ENCODE measurements at regions not wholly inside any gene's neighbourhood (a gene's known extent, or its start where the extent isn't known, plus 50 kb on each side); places are given as distances from the start of the nearest gene placed in this dataset.
"Not testable (repeated sequence)": the region's sequence is repeated elsewhere in the genome, so short reads cannot be mapped to it uniquely, and the experiment has no call there.

DNA sequence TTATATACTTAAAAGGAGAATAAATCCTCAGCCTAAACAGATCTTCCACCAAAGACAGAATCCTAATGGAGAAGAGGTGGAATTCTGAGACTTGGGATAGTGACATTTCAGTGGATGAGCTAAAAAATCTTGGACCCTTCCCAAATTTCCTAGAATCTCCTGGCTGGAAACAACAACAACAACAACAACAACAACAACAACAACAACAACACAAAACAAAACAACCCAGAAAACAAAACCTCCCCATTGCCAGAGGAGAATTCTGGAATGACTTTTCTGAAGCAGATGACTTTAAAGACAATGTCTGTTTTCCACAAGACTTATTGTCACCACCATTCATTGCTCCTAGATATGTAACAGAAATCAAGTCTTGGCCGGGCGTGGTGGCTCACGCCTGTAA is 322.1 kb downstream of the ARL4A start:
- DNase-seq, result no peak

DNA sequence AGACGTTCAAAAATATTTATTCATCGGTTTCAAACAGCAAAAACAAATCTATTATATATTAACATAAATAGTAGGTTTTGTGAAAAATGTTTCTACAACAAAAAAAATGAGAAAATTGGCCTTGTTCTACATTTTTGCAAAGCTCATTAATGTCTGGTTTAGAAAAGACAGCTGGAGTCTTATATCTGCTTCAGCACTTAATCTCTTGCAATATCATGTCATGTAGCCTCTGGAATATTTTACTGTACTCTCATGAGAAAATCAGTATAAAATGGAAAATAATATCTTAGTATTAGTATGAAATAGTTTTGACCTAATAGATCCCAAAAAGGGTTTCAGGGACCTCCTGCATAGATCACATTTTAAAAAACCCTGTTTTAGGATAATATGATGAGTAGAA is 326.6 kb downstream of the ARL4A start:
- DNase-seq, result no peak

DNA sequence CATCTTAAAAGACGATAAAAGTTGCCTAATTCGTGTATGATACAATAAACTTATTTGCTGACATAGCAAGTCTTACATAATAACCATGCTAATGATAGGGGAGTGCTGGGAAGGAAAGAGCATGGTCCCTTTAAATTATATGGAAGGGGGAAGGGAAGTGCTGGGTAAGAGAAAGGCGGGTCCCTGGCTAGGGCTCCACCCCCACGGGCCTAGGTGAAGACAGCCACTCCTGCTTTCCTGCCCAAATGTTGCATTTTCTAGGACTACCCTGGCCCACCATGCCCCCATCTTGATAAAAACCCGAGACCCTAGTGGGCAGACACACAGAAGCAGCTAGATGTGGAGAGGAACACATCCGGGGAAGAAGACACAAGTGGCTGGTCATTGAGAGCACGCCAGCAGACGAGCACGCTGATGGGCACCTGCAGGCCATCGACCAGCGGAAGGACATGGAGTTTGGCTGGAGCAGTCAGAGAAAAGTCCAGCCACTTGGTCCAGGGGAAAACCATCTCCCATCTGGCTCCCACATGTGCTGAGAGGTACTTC is 328.7 kb downstream of the ARL4A start:
- no peak for DNase-seq

DNA sequence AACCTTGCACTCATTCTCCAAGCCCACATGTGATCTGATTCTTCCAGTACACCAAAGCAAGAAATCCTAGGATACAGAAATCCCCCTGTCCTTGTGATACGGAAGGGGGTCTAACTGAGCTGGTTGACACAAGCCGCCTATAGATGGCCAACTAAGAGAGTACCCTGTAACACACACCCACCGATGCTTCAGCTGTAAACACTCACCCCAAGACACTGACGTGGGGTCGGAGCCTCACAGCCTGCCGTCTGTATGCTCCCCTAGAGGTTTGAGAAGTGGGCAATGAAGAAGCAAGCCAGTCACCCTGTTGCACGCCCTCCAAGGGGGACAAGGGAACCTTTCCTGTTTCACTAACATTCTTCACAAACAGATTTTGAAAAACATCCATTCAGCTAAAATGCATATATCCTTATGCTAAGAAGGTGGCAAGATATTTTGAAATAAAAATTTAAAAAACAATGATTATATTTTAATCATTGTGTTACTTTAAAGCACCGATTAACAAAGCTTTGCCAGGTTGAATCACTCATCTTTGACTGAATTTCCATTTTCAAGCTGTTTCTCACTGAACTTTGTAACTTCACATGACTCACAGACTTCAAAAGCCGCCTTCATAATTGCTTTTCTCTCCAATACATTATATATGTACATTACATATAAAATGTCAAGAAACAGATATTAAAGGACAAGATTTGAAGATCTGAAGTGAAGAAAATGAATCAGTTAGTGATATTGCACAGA is 329.3 kb downstream of the ARL4A start:
- DNase-seq, result no peak

DNA sequence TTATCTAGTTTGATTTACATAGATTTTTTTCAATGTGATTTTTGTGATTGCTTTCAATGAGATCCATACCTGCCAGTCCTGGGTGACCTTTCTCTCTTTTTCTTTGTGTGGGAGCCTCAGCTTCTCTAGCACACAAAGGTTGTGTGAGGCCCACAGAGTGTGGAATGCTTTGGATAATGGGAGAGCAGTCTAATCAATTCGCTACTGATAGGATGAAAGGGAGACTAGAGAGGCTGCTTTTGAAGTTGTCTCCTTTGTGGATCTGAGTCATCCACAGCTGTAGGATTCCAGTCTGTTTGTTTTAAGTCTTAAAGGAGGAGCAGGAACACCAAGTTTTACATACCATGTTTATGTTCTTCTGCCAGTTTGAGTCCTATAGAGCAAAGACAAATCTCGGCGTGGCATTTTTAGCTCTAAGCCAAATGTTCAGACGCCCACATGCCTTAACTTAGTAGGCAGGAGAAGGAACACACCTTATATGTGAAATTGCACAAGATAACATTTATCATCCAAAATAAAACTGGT is 330.0 kb downstream of the ARL4A start:
- DNase-seq, result no peak

DNA sequence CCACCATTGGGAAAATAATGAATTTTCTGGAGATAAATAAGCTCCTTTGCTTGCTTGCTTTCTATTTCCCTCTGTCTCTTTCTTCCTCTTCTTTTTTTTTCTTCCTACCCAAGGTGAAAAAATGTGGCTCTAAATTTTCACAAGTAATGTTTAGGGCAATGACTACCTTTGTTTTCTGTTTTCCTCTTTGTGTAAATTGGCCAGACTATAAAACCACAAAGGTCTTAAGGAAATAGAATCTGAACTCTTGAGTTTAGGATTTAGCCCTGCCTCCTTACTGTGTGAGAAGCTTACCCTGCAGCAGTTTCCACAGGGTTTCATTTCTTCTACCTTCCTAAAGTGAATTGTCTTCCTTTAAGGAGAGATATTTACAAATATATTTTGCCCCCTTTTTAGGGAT is 330.4 kb downstream of the ARL4A start:
- DNase-seq, result no peak

DNA sequence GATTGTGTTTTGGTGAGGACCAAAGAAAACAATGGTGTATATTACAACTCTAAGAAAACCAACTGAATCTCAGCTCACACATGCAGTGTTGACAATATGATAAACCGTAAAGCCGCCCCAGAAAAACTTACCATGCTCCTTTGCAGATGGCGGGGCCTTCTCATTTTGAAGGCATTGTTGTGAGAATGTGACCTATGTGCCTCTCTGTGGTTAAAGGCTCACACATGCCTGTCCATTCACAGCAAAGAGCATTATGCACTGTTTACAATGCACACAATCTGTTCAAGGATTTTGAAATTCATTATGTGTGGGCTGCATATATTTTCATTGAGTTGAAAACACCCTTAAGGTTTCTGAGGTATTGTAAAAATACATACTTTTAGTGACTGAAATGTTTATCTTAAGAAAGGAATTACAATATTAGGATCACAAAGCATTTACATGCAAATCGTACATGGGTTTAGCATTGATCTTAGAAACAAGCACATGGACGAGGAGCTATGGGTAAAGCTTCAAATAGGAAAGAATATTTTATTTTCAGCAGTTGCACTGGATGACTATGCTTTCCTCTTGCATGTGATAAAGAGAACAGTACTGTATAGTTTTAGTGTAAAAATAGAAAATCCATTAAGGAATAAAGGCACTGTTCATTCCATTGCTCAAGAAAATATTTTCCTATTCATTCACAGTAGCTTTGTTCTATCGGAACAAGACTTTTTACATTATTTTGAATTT is 334.3 kb downstream of the ARL4A start:
- DNase-seq, result no peak

DNA sequence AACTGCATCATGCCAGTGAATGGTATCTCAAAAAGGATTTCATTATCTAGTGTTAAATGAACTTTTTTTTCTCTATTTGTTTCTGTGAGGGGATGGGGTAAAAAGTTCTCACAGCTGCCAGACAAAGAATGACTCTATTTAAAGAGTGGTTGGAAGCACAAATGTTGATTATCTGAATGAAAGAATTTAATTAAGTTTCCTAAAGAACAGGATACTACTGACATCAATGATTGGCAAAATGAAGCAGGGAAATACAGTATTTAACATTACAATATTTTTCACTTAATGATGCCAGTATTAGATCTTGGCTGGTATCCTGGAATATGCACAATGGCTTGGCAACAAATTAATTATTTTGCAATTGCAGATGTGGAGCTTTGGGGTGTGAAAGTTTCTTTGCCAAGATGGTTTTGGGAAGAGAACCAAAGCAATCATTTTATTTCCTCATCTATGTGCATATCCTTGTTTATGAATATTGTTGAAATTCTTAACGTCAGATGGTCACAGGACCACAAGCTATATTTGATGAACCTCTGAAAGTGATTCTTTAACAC is 336.8 kb downstream of the ARL4A start:
- DNase-seq, result peak; percentile 1

DNA sequence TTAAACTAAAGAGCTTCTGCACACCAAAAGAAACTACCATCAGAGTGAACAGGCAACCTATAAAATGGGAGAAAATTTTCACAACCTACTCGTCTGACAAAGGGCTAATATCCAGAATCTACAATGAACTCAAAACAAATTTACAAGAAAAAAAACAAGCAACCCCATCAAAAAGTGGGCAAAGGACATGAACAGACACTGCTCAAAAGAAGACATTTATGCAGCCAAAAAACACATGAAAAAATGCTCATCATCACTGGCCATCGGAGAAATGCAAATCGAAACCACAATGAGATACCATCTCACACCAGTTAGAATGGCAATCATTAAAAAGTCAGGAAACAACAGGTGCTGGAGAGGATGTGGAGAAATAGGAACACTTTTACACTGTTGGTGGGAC is 337.6 kb downstream of the ARL4A start:
- not testable (repeated sequence) for DNase-seq

DNA sequence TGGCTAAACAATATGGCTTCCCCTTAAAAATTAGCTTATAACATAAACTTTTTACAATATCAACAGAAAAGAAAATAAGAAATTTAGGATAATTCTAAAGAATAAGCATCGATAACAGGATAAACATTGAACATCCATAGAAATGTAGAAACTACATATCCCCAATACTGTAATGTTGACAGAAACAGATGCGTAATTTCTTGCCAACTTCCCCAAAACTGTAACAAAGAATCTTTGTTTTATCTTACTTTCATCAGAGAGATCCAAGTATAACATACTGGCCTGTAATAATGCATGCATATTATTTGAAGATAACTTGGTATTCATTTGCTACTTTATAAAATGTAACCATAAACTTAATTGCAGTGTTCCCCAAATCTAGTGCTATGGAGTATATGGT is 339.9 kb downstream of the ARL4A start:
- no peak for DNase-seq

DNA sequence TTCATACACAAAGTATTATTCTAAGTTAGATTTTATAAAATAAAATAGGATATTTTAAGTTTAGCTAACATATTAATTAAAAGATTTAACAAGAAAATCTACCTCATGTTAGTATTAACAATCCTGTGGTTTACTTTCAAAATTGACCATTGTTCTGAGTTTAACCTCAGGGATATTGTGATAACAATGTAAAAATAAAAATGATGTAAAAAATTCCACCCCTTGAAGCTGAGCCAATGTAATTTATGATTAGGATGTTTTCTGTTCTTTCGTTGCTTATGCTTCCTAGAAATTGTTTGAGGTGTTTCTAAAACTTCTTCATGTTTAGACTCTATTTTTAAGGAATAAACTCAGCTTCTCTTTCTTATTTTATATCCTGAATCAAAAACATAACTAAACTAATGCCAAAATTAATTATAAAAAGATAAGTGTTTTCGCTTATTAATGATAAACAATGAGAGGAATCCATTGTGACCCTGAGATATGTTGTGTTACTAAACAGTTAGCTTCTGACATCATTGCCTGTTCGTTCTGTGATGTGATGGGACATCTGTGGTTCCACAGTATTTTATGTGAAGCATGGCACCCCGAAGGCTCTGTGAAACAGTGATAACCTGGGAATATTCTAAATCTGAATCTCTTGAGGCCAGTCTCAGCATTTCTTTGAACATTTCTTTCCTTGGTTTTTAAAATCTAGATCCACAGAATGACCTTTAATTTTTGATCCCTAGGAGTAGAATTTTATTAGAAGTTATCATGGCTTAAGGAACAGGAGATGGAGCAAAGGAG is 340.8 kb downstream of the ARL4A start:
- no peak for DNase-seq

DNA sequence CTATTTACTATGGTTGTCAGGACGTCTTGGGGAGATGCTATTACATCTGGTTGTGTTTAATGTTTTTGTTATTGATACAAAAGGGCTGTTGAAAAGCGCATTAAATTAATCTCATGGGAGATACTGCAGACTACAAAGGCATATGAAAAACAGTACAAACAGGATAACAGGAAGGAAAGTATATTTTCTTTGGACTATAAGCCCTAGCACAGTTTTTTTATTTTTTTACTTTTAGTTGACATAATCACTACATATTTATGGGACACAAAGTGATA is 341.3 kb downstream of the ARL4A start:
- no peak for DNase-seq

DNA sequence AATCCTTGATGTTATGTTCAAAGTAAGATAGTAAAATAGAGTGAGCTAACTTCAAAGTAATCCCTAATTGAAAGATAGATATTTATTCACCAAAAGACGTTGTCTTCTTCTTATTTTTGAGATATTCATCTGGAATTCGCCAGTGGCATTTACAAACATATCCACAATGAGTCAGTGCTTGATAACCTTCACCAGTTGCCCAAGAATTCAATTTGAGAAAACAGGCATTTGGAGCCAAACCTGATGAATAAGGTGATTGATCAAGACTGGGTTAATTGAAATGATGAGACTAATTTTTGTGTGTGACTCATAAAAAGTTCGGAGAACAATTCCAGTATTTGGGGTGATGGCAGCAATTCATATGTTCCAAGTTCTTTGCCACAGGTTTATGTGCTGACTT is 344.0 kb downstream of the ARL4A start:
- no peak for DNase-seq

DNA sequence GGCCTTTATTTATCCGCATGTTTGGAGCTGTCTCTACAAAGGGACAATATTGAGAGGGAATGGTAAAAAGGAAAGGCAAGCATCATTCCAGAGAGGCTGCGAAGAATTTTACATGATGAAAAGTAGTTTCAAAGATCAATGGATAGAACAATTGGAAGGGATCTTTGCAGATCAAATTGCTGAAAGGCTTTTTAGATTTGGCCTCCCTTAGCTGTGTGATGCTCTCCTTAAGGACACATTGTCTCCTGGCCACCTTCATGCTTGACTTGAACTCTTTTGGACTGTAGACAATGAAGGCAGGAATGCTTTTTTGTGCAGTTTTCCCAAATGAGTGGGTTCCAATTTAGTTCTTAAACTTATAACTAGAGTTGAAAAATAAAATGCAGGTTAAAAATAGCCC is 344.7 kb downstream of the ARL4A start:
- DNase-seq, result no peak

DNA sequence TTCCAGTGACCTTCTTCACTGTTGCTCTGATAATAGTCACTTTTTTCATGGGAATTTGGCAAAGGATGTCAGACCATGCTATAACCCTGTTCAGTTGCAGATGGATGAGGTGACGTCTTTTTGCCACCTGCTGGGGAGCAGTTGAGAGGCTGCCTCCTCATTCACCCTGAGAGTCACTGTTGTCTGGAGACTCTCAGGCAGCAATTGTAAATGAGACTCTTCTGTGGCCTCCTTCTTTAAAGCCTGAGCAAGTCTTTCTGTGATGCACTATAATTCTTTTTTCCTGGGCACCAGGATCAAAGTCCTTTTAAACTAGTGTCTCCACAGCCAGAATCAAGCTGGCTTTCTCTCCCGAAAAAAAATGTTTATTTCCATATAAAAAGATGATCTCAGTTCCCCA is 345.1 kb downstream of the ARL4A start:
- DNase-seq, result peak; percentile 5

DNA sequence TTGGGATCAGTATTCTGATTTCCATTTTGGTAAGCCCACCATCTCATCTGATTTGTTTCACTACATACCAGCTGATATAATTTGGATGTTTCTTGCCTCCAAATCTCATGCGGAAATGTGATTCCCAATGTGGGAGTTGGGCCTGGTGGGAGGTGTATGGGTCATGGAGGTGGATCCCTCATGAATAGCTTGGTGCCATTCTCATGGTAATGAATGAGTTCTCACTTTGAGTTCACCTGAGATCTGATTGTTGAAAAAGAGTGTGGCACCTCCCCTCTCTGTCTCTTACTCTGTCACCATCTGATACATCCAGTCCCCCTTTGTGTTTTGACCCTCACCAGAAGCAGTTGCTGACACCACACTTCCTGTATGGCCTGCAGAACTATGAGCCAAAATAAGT is 347.3 kb downstream of the ARL4A start:
- DNase-seq, result no peak

DNA sequence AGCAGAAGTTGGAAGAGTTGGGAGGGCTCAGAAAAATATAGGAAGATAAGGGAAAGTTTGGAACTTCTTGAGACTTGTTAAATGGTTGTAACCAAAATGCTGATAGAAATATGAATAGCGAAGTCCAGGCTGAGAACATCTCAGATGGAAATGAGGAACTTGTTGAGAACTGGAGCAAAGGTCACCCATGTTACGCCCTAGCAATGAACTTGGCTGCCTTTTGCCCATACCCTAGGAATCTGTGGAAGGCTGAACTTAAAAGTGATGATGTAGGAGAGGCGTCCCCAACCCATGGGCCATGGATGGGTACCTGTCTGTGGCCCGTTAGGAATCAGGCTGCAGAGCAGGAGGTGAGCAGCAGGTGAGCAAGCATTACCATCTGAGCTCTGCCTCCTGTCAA is 347.8 kb downstream of the ARL4A start:
- DNase-seq, result no peak

DNA sequence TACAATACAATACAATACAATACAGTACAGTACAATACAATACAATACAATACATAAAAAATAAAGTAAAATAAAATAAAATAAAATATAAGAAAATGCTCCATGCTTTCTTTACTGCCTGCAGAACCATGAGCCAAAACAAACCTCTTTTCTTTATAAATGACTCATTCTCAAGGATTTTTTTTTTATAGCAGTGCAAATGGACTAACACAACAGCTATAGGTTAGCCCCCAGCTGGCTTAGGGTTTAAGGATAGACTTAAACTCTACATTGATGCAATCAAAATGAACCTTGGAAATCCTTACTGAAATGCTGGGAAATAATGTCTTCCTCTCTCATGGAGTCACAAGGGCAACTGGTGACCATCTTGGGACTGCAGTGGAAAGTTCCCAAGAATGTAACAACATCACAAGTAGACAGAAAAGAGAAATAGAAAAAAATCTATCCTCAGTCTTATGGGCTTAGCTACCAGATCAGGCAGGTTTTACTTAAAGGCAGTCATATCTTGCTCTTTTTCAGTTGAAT is 348.9 kb downstream of the ARL4A start:
- no peak for DNase-seq

DNA sequence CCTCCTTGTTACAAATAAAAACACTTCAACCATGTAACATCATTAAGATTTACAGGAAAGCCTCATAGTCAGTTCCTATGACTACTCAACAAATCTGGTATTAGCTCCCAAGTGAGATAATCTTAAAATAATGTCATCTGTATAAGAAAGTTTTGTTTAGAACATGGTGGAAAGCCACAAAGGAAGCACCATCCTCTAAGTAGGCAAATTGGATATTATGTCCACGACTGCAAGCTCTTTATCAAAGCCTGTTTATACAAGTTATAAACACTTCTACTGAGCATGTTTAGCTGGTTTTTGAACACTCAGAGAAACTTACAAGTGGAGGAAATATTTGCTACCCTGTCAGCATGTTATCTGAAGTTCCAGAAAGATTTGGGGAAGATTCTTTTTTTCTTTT is 349.8 kb downstream of the ARL4A start:
- no peak for DNase-seq

DNA sequence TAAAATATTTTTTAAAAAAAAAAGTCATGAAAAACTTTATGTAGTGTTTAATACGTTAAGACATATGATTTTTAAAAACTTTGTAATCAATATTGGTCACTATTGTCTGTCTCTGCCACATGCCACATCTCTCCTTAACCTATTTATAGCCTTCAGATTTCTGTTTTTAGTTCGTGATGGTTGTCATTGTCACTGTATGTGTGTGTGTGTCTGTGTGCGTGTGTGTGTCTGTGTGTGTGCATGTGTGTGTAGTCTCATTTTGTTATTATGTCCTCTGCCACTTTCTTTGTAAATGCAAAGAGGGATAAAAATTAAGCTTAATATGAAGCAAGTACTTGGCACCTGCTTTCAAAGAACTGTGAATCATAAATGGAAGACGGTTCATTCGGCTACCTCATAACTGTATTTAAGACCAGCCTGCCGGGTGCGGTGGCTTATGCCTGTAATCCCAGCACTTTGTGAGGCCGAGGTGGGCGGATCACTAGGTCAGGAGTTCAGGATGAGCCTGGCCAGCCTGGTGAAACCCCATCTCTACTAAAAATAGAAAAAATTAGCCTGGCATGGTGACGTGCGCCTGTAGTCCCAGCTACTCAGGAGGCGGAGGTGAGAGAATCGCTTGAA is 354.0 kb downstream of the ARL4A start:
- no peak for DNase-seq

DNA sequence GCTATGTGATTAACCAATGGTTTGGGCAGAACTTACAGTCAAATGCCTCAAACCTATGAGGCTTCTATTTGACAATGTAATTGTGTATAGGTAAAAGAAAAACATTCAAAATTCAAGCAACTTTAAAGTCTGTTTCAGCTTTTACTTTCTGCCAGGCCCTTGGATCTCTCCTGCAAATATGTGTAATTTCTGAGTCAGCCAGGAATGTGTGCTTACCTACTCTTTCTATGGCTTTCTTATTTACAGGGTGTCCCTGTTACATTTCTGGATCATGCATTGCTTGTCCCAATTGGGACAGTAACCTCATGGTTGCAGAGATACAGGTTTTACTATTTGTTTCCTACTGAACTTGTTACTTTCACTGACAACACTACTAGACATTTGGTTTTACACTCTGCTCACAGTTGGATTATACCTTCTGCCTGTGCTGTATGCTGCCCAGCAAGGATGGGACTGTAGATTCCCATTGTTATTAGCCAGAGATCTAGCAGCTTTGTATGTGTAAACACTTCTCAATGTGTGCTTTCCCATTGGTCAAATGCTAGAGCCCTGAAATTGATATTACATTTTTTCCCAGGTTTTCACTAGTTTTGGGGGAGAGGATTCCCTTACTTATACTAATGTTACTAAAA is 355.3 kb downstream of the ARL4A start:
- DNase-seq, result no peak

DNA sequence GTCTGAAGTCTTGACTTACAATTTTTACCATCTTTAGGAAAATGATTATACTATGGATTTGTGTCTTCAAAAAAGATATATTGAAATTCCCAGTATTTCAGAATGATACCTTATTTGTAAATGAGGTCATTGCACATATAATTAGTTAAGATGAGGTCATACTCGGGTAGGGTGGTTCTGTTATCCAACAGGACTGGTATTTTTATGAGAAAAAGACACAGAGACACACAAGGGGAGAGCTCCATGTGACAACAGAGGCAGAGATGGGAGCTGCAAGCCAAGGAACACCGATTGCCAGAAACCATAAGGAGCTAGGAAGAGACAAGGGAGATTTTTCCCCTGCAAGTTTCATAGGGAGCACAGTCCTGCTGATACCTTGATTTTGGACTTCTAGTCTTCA is 356.9 kb downstream of the ARL4A start:
- no peak for DNase-seq

All from NCI-H1694 (cell line).